ENCODE measurements at regions not wholly inside any gene's neighbourhood (a gene's known extent, or its start where the extent isn't known, plus 50 kb on each side); places are given as distances from the start of the nearest gene placed in this dataset.

GRCh38 chr1:199405634-199406196, 621.8 kb upstream of the NR5A2 start:
- no peaks in the 10 kb centered on the region for H3K36me3 Mint-ChIP-seq (ENCODE audit: insufficient read depth)
- no peaks in the 10 kb centered on the region for H3K9me3 Mint-ChIP-seq
- H3K27me3 Mint-ChIP-seq = peaks cover 47% of the 10 kb centered on the region
- ATAC-seq (replicated peaks; ENCODE audit: extremely low read depth, poor library complexity, severe bottlenecking) (no peak), DNase-seq (ENCODE audit: low spot score in 2 of 2) (no peak)
- no peak overlapping the region for H3K4me3 Mint-ChIP-seq
- H3K27ac Mint-ChIP-seq (ENCODE audit: low read depth) = no peak overlapping the region
- H3K4me1 Mint-ChIP-seq = peaks cover under 1% of the 10 kb centered on the region

GRCh38 chr1:199410462-199410861, 617.0 kb upstream of the NR5A2 start:
- Mint-ChIP-seq H3K4me3 (no peak overlapping the region), H3K36me3 (ENCODE audit: insufficient read depth) (no peaks in the 10 kb centered on the region), H3K9me3 (no peaks in the 10 kb centered on the region), H3K27me3 (peaks cover 47% of the 10 kb centered on the region), H3K27ac (ENCODE audit: low read depth) (no peak overlapping the region), H3K4me1 (no peaks in the 10 kb centered on the region)
- DNase-seq (ENCODE audit: low spot score in 2 of 2) (no peak), ATAC-seq (replicated peaks; ENCODE audit: extremely low read depth, poor library complexity, severe bottlenecking) (no peak)

- Mint-ChIP-seq H3K27me3 (peaks cover 37% of the 10 kb centered on the region), H3K4me3 (no peak overlapping the region), H3K36me3 (ENCODE audit: insufficient read depth) (no peaks in the 10 kb centered on the region), H3K27ac (ENCODE audit: low read depth) (no peak overlapping the region), H3K4me1 (no peaks in the 10 kb centered on the region), H3K9me3 (peaks cover 3% of the 10 kb centered on the region)
- DNase-seq (ENCODE audit: low spot score in 2 of 2) (no peak), ATAC-seq (replicated peaks; ENCODE audit: extremely low read depth, poor library complexity, severe bottlenecking) (no peak)
These were observed 616.0 kb upstream of the NR5A2 start for GRCh38 chr1:199411506-199411905.

- Mint-ChIP-seq H3K4me1 (no peaks in the 10 kb centered on the region), H3K9me3 (peaks cover 8% of the 10 kb centered on the region), H3K27me3 (peaks cover 53% of the 10 kb centered on the region), H3K27ac (ENCODE audit: low read depth) (no peak overlapping the region), H3K4me3 (no peak overlapping the region), H3K36me3 (ENCODE audit: insufficient read depth) (peaks cover 2% of the 10 kb centered on the region)
- no peak for DNase-seq (ENCODE audit: low spot score in 2 of 2)
- ATAC-seq (replicated peaks; ENCODE audit: extremely low read depth, poor library complexity, severe bottlenecking) = no peak
These were observed 605.3 kb upstream of the NR5A2 start for GRCh38 chr1:199422206-199422605.

GRCh38 chr1:199447906-199448305, 579.6 kb upstream of the NR5A2 start:
- Mint-ChIP-seq H3K27ac (ENCODE audit: low read depth) (no peak overlapping the region), H3K9me3 (peaks cover 6% of the 10 kb centered on the region), H3K4me3 (no peak overlapping the region), H3K27me3 (peaks cover 60% of the 10 kb centered on the region), H3K4me1 (no peaks in the 10 kb centered on the region), H3K36me3 (ENCODE audit: insufficient read depth) (no peaks in the 10 kb centered on the region)
- ATAC-seq (replicated peaks; ENCODE audit: extremely low read depth, poor library complexity, severe bottlenecking) = no peak
- DNase-seq (ENCODE audit: low spot score in 2 of 2) = no peak

- H3K4me3 Mint-ChIP-seq = no peak overlapping the region
- ATAC-seq (replicated peaks; ENCODE audit: extremely low read depth, poor library complexity, severe bottlenecking) (no peak), DNase-seq (ENCODE audit: low spot score in 2 of 2) (no peak)
- peaks cover 53% of the 10 kb centered on the region for H3K27me3 Mint-ChIP-seq
- no peak overlapping the region for H3K27ac Mint-ChIP-seq (ENCODE audit: low read depth)
- H3K9me3 Mint-ChIP-seq = peaks cover 6% of the 10 kb centered on the region
- no peaks in the 10 kb centered on the region for H3K4me1 Mint-ChIP-seq
- no peaks in the 10 kb centered on the region for H3K36me3 Mint-ChIP-seq (ENCODE audit: insufficient read depth)
These were observed 578.9 kb upstream of the NR5A2 start for GRCh38 chr1:199448646-199449045.

GRCh38 chr1:199449221-199449620, 578.3 kb upstream of the NR5A2 start:
- no peak overlapping the region for H3K4me3 Mint-ChIP-seq
- no peaks in the 10 kb centered on the region for H3K4me1 Mint-ChIP-seq
- H3K27ac Mint-ChIP-seq (ENCODE audit: low read depth) = no peak overlapping the region
- DNase-seq (ENCODE audit: low spot score in 2 of 2) (no peak), ATAC-seq (replicated peaks; ENCODE audit: extremely low read depth, poor library complexity, severe bottlenecking) (no peak)
- H3K9me3 Mint-ChIP-seq = peaks cover 6% of the 10 kb centered on the region
- no peaks in the 10 kb centered on the region for H3K36me3 Mint-ChIP-seq (ENCODE audit: insufficient read depth)
- H3K27me3 Mint-ChIP-seq = peaks cover 48% of the 10 kb centered on the region

GRCh38 chr1:199449681-199450080, 577.8 kb upstream of the NR5A2 start:
- no peak for ATAC-seq (replicated peaks; ENCODE audit: extremely low read depth, poor library complexity, severe bottlenecking)
- Mint-ChIP-seq H3K4me1 (no peaks in the 10 kb centered on the region), H3K9me3 (peaks cover 6% of the 10 kb centered on the region), H3K27me3 (peaks cover 43% of the 10 kb centered on the region), H3K27ac (ENCODE audit: low read depth) (no peak overlapping the region), H3K4me3 (no peak overlapping the region), H3K36me3 (ENCODE audit: insufficient read depth) (no peaks in the 10 kb centered on the region)
- DNase-seq (ENCODE audit: low spot score in 2 of 2) = no peak

- H3K4me1 Mint-ChIP-seq = no peaks in the 10 kb centered on the region
- H3K27me3 Mint-ChIP-seq = peaks cover 15% of the 10 kb centered on the region
- no peak overlapping the region for H3K4me3 Mint-ChIP-seq
- no peaks in the 10 kb centered on the region for H3K36me3 Mint-ChIP-seq (ENCODE audit: insufficient read depth)
- H3K9me3 Mint-ChIP-seq = no peaks in the 10 kb centered on the region
- DNase-seq (ENCODE audit: low spot score in 2 of 2) = no peak
- no peak for ATAC-seq (replicated peaks; ENCODE audit: extremely low read depth, poor library complexity, severe bottlenecking)
- H3K27ac Mint-ChIP-seq (ENCODE audit: low read depth) = no peak overlapping the region
These were observed 574.9 kb upstream of the NR5A2 start for GRCh38 chr1:199452627-199453026.

- Mint-ChIP-seq H3K4me3 (no peak overlapping the region), H3K4me1 (no peaks in the 10 kb centered on the region), H3K9me3 (no peaks in the 10 kb centered on the region), H3K27me3 (peaks cover 7% of the 10 kb centered on the region), H3K36me3 (ENCODE audit: insufficient read depth) (no peaks in the 10 kb centered on the region), H3K27ac (ENCODE audit: low read depth) (no peak overlapping the region)
- DNase-seq (ENCODE audit: low spot score in 2 of 2) = no peak
- no peak for ATAC-seq (replicated peaks; ENCODE audit: extremely low read depth, poor library complexity, severe bottlenecking)
These were observed 573.8 kb upstream of the NR5A2 start for GRCh38 chr1:199453723-199454122.

GRCh38 chr1:199460933-199461332, 566.6 kb upstream of the NR5A2 start:
- Mint-ChIP-seq H3K36me3 (ENCODE audit: insufficient read depth) (no peaks in the 10 kb centered on the region), H3K4me3 (no peak overlapping the region), H3K27ac (ENCODE audit: low read depth) (no peak overlapping the region), H3K4me1 (no peaks in the 10 kb centered on the region), H3K27me3 (no peaks in the 10 kb centered on the region), H3K9me3 (peaks cover 6% of the 10 kb centered on the region)
- no peak for ATAC-seq (replicated peaks; ENCODE audit: extremely low read depth, poor library complexity, severe bottlenecking)
- DNase-seq (ENCODE audit: low spot score in 2 of 2) = no peak

- Mint-ChIP-seq H3K9me3 (peaks cover 6% of the 10 kb centered on the region), H3K4me3 (no peak overlapping the region), H3K27me3 (no peaks in the 10 kb centered on the region), H3K27ac (ENCODE audit: low read depth) (no peak overlapping the region), H3K36me3 (ENCODE audit: insufficient read depth) (no peaks in the 10 kb centered on the region), H3K4me1 (no peaks in the 10 kb centered on the region)
- no peak for ATAC-seq (replicated peaks; ENCODE audit: extremely low read depth, poor library complexity, severe bottlenecking)
- DNase-seq (ENCODE audit: low spot score in 2 of 2) = no peak
These were observed 563.9 kb upstream of the NR5A2 start for GRCh38 chr1:199463521-199464127.

- no peak overlapping the region for H3K4me3 Mint-ChIP-seq
- peaks cover 6% of the 10 kb centered on the region for H3K9me3 Mint-ChIP-seq
- H3K36me3 Mint-ChIP-seq (ENCODE audit: insufficient read depth) = no peaks in the 10 kb centered on the region
- H3K27me3 Mint-ChIP-seq = no peaks in the 10 kb centered on the region
- no peak for ATAC-seq (replicated peaks; ENCODE audit: extremely low read depth, poor library complexity, severe bottlenecking)
- no peak for DNase-seq (ENCODE audit: low spot score in 2 of 2)
- no peaks in the 10 kb centered on the region for H3K4me1 Mint-ChIP-seq
- no peak overlapping the region for H3K27ac Mint-ChIP-seq (ENCODE audit: low read depth)
These were observed 560.5 kb upstream of the NR5A2 start for GRCh38 chr1:199466961-199467360.
